A549 (cell line): ENCODE measurements at regions not wholly inside any gene's neighbourhood (a gene's known extent, or its start where the extent isn't known, plus 50 kb on each side); places are given as distances from the start of the nearest gene placed in this dataset.

Experiments
- ATAC-seq, 2 experiments: fragments of 200-7000 bp in 1 of 2; fragments of >200 bp in 1 of 2; cut with Nextera tagmentation in 1 of 2; cut with Tn5 transposase in 1 of 2; 3 replicates each; pipeline versions ENCODE4 v1.8.0 to v1.9.1; 2018 to 2020; ENCODE audit warnings: mild to moderate bottlenecking in 1 of 2, moderate library complexity in 1 of 2
- CTCF ChIA-PET: fragments of 300-600 bp; sonication (Branson Sonifier 250); formaldehyde crosslinking; extraction: SDS; loops from one replicate; lab custom pipeline; 2021; ENCODE audit warnings: antibody characterized with exemption, inconsistent platforms; lab: Yijun Ruan, JAX
- POLR2A ChIA-PET: fragments of 350-600 bp; formaldehyde crosslinking; extraction: SDS; loops from one replicate; lab custom pipeline; 2021; ENCODE audit warnings: antibody characterized with exemption, inconsistent platforms; lab: Yijun Ruan, JAX
- DNase-seq, 2 experiments: peaks; one replicate each; pipeline versions ENCODE4 v3.0.0 to v3.0.0-alpha.2; 2011 to 2016; ENCODE audit warnings: low read depth in 1 of 2, low spot score in 1 of 2
- FAIRE-seq: peaks from 2 replicates; lab custom pipeline; 2011; peaks lifted over from hg19 to GRCh38; lab: Jason Lieb, UNC
- H3K27ac ChIP-seq, 2 experiments: fragments of >200 bp; sonication (Bioruptor Twin); formaldehyde crosslinking; 3 replicates each; pipeline ENCODE4 v1.5.1; 2016 to 2017
- H3K4me1 ChIP-seq: fragments of >200 bp; sonication (Bioruptor Twin); formaldehyde crosslinking; 3 replicates; pipeline ENCODE4 v1.6.1; 2016
- H3K4me2 ChIP-seq: fragments of >200 bp; sonication (Bioruptor Twin); formaldehyde crosslinking; 3 replicates; pipeline ENCODE4 v1.6.1; 2016
- H3K4me3 ChIP-seq: fragments of >200 bp; sonication (Bioruptor Twin); formaldehyde crosslinking; 3 replicates; pipeline ENCODE4 v1.5.1; 2016
- H3K9me3 ChIP-seq: fragments of >200 bp; sonication (Bioruptor Twin); formaldehyde crosslinking; 3 replicates; pipeline ENCODE4 v1.6.1; 2016
- CBX8 ChIP-seq: fragments of 200-600 bp; sonication (generic); IDR thresholded peaks from 2 replicates; pipeline ENCODE4 v1.6.1; 2016
- CEBPB ChIP-seq, 2 experiments: fragments of >200 bp in 1 of 2; sonication (Bioruptor Twin) in 1 of 2; formaldehyde crosslinking in 1 of 2; IDR thresholded peaks; 2 replicates each; pipeline ENCODE4 v1.6.1; 2012 to 2016
- ELK1 ChIP-seq: fragments of 150-350 bp; IDR thresholded peaks from 2 replicates; pipeline ENCODE4 v1.6.1; 2014; ENCODE audit warnings: low read depth, mild to moderate bottlenecking, low read length
- FOSL2 ChIP-seq, 2 experiments: fragments of 450-650 bp in 1 of 2; fragments of >200 bp in 1 of 2; sonication (Bioruptor Twin) in 1 of 2; formaldehyde crosslinking; IDR thresholded peaks; 2 replicates each; pipeline versions ENCODE4 v1.5.0 to v1.6.1; 2016 to 2020; ENCODE audit warnings: mild to moderate bottlenecking in 1 of 2, moderate library complexity in 1 of 2
- FOXS1 ChIP-seq: fragments of 250-450 bp; sonication (Bioruptor Pico); IDR thresholded peaks from 2 replicates; pipeline ENCODE4 v1.5.0; 2020; ENCODE audit warnings: mild to moderate bottlenecking, moderate library complexity
- GATA3 ChIP-seq: IDR thresholded peaks from 2 replicates; pipeline ENCODE4 v1.6.1; 2012; ENCODE audit warnings: borderline replicate concordance
- HOXB5 ChIP-seq: fragments of 250-450 bp; sonication (Bioruptor Pico); IDR thresholded peaks from 2 replicates; pipeline ENCODE4 v1.5.0; 2020; ENCODE audit warnings: mild to moderate bottlenecking, moderate library complexity
- JUNB ChIP-seq: fragments of >200 bp; sonication (Bioruptor Twin); formaldehyde crosslinking; IDR thresholded peaks from 2 replicates; pipeline ENCODE4 v1.6.1; 2016
- KDM1A ChIP-seq: fragments of 200-600 bp; sonication (generic); IDR thresholded peaks from 2 replicates; pipeline ENCODE4 v1.6.1; 2016; ENCODE audit warnings: low read depth, mild to moderate bottlenecking
- KDM5A ChIP-seq: fragments of 200-600 bp; sonication (generic); IDR thresholded peaks from 2 replicates; pipeline ENCODE4 v1.6.1; 2016; ENCODE audit warnings: antibody characterized with exemption, mild to moderate bottlenecking
- NFE2L2 ChIP-seq: fragments of 150-350 bp; conservative IDR thresholded peaks from 2 replicates; pipeline ENCODE4 v1.6.1; 2014; ENCODE audit warnings: low read length
- PHF8 ChIP-seq: fragments of 200-600 bp; sonication (generic); IDR thresholded peaks from 2 replicates; pipeline ENCODE4 v1.6.1; 2016; ENCODE audit warnings: low read depth, mild to moderate bottlenecking, antibody characterized with exemption, moderate library complexity, borderline replicate concordance
- RAD21 ChIP-seq, 2 experiments: fragments of >200 bp in 1 of 2; sonication (Bioruptor Twin) in 1 of 2; formaldehyde crosslinking in 1 of 2; IDR thresholded peaks in 1 of 2; conservative IDR thresholded peaks in 1 of 2; 2 replicates in 1 of 2; 3 replicates in 1 of 2; pipeline ENCODE4 v1.6.1; 2012 to 2018; ENCODE audit warnings: inconsistent platforms in 1 of 2
- RNF2 ChIP-seq: fragments of 200-600 bp; sonication (generic); IDR thresholded peaks from 2 replicates; pipeline ENCODE4 v1.6.1; 2016; ENCODE audit warnings: low read depth, mild to moderate bottlenecking, antibody characterized with exemption, moderate library complexity, borderline replicate concordance
- ZFP36 ChIP-seq: fragments of 450-650 bp; IDR thresholded peaks from 2 replicates; pipeline ENCODE4 v1.6.1; 2014; ENCODE audit warnings: borderline replicate concordance; ENCODE audit not compliant: partially characterized antibody
- ZNF302 ChIP-seq: fragments of 250-450 bp; sonication (Bioruptor Pico); IDR thresholded peaks from 2 replicates; pipeline ENCODE4 v1.9.0; 2021; ENCODE audit warnings: inconsistent platforms, mild to moderate bottlenecking, moderate library complexity
- ZSCAN20 ChIP-seq: fragments of 250-450 bp; sonication (Bioruptor Pico); IDR thresholded peaks from 2 replicates; pipeline ENCODE4 v1.8.0; 2022; ENCODE audit warnings: mild to moderate bottlenecking, moderate library complexity
- WGBS: methylation state at CpG from one replicate; pipeline ENCODE4 v1.1.6; 2017; ENCODE audit errors: missing lambda C conversion rate; 5-methylcytosine and 5-hydroxymethylcytosine counted together
- TF ChIP-seq, protein P1 (sequence below): IDR thresholded peaks from 2 replicates; pipeline ENCODE4 v1.6.1; 2012; ENCODE audit warnings: low read depth, borderline replicate concordance

- CTCF ChIA-PET: interaction anchor here (0.6 to 1.5 kb wide), 5 partner anchors 8 to 214 kb away, joined by 3 to 4 read pairs (median 3); no protein-coding TSS in a partner anchor
- POLR2A ChIA-PET: no interaction called here
- peak overlapping the region; percentile 22; the same call in 2 of the 3 replicates for H3K4me2 ChIP-seq
- no peak for TF ChIP-seq RAD21 (conservative IDR thresholded peaks at IDR 0.05 in 1 of 2, IDR thresholded peaks at IDR 0.05 in 1 of 2)
- no peak for TF ChIP-seq FOSL2 (IDR thresholded peaks at IDR 0.05)
- peak; percentile 23; the same call in 1 of the 2 replicates for TF ChIP-seq FOSL2 (CRISPR knock-in tag; IDR thresholded peaks at IDR 0.05)
- TF ChIP-seq, all 56 proteins: peak for 1
- 48% methylated on average over 7 of the region's 7 CpGs for WGBS
- H3K9me3 ChIP-seq: peaks cover 25% of the 10 kb centered on the region
- DNase-seq: peak in 1 of 2 experiments; percentile 16
- no peak overlapping the region for H3K4me3 ChIP-seq
- no peak for FAIRE-seq
- H3K4me1 ChIP-seq: peaks cover 38% of the 10 kb centered on the region
- H3K27ac ChIP-seq: peak overlapping the region; percentile 57 to 88; a peak in 5 of 6 replicates
- ATAC-seq: no peak
Observed at GRCh38 chr2:236665101-236665500, 95.5 kb downstream of the ACKR3 start.

GRCh38 chr2:236665572-236666118 is 96.0 kb downstream of the ACKR3 start:
- POLR2A ChIA-PET: no interaction called here
- H3K9me3 ChIP-seq: peaks cover 31% of the 10 kb centered on the region
- CTCF ChIA-PET: interaction anchor here (0.6 to 1.5 kb wide), 5 partner anchors 8 to 215 kb away, joined by 3 to 4 read pairs (median 3); no protein-coding TSS in a partner anchor
- peak overlapping the region; percentile 57 to 88; a peak in 5 of 6 replicates for H3K27ac ChIP-seq
- FAIRE-seq (no peak), DNase-seq (peak; percentile 26 to 51), ATAC-seq (peak; percentile 9 to 61; a peak in 3 of 6 replicates)
- no peak for TF ChIP-seq KDM5A
- TF ChIP-seq PHF8: no peak
- TF ChIP-seq CEBPB (IDR thresholded peaks at IDR 0.05): peak; percentile 61 to 64
- no peak for TF ChIP-seq FOXS1 (CRISPR knock-in tag)
- TF ChIP-seq KDM1A: no peak
- TF ChIP-seq, protein P1, sequence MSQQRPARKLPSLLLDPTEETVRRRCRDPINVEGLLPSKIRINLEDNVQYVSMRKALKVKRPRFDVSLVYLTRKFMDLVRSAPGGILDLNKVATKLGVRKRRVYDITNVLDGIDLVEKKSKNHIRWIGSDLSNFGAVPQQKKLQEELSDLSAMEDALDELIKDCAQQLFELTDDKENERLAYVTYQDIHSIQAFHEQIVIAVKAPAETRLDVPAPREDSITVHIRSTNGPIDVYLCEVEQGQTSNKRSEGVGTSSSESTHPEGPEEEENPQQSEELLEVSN: no peak
- TF ChIP-seq GATA3: no peak
- TF ChIP-seq ELK1: no peak
- no peak for TF ChIP-seq ZFP36
- TF ChIP-seq ZSCAN20 (CRISPR knock-in tag): no peak
- TF ChIP-seq NFE2L2: no peak
- no peak for TF ChIP-seq ZNF302 (CRISPR knock-in tag)
- TF ChIP-seq JUNB: peak; percentile 49
- 0 out of 2 replicates have a peak, but pooled peaks have one; percentile 44 for TF ChIP-seq FOSL2 (IDR thresholded peaks at IDR 0.05)
- no peak for TF ChIP-seq FOSL2 (CRISPR knock-in tag; IDR thresholded peaks at IDR 0.05)
- no peak for TF ChIP-seq HOXB5
- no peak for TF ChIP-seq CBX8
- no peak for TF ChIP-seq RAD21 (conservative IDR thresholded peaks at IDR 0.05 in 1 of 2, IDR thresholded peaks at IDR 0.05 in 1 of 2)
- WGBS: 44% methylated on average over 11 of the region's 11 CpGs
- H3K4me1 ChIP-seq: peaks cover 32% of the 10 kb centered on the region
- H3K4me3 ChIP-seq: no peak overlapping the region
- H3K4me2 ChIP-seq: peak overlapping the region; percentile 22; the same call in 1 of the 3 replicates

- peak overlapping the region in 1 of 2 experiments; percentile 88; a peak in 1 of 6 replicates for H3K27ac ChIP-seq
- ATAC-seq (no peak), FAIRE-seq (no peak), DNase-seq (no peak)
- no peak overlapping the region for H3K4me2 ChIP-seq
- ChIA-PET POLR2A (no interaction called here), CTCF (interaction anchor here (0.8 to 1.5 kb wide), 2 partner anchors 9 to 15 kb away, joined by 3 to 4 read pairs; no protein-coding TSS in a partner anchor)
- H3K4me3 ChIP-seq: no peak overlapping the region
- 72% methylated on average over 12 of the region's 14 CpGs for WGBS
- peaks cover 22% of the 10 kb centered on the region for H3K4me1 ChIP-seq
- H3K9me3 ChIP-seq: peaks cover 32% of the 10 kb centered on the region
- TF ChIP-seq RNF2: no peak
Observed at GRCh38 chr2:236666646-236667204, 97.1 kb downstream of the ACKR3 start.
